ENCODE measurements at regions not wholly inside any gene's neighbourhood (a gene's known extent, or its start where the extent isn't known, plus 50 kb on each side); places are given as distances from the start of the nearest gene placed in this dataset.

- no peak for TF ChIP-seq CTCF (IDR thresholded peaks at IDR 0.05; ENCODE audit: unreplicated experiment)
- Mint-ChIP-seq H3K4me1 (ENCODE audit: low read depth) (no peaks in the 10 kb centered on the region), H3K36me3 (ENCODE audit: insufficient read depth) (peaks cover 2% of the 10 kb centered on the region), H3K27me3 (peaks cover 3% of the 10 kb centered on the region), H3K9me3 (ENCODE audit: low read depth) (peaks cover 3% of the 10 kb centered on the region), H3K27ac (no peak overlapping the region), H3K4me3 (ENCODE audit: low read depth) (no peak overlapping the region)
- DNase-seq (ENCODE audit: low spot score, unreplicated experiment): no peak
These were observed 69.5 kb downstream of the CCR1 start for GRCh38 chr3:46138581-46138980.

- no peaks in the 10 kb centered on the region for H3K4me1 Mint-ChIP-seq (ENCODE audit: low read depth)
These were observed 72.6 kb downstream of the CCR1 start for GRCh38 chr3:46135475-46135874.

GRCh38 chr3:46133285-46133684 is 74.8 kb downstream of the CCR1 start:
- TF ChIP-seq CTCF (IDR thresholded peaks at IDR 0.05; ENCODE audit: unreplicated experiment): no peak
- Mint-ChIP-seq H3K4me1 (ENCODE audit: low read depth) (no peaks in the 10 kb centered on the region), H3K27ac (no peak overlapping the region), H3K9me3 (ENCODE audit: low read depth) (no peaks in the 10 kb centered on the region), H3K27me3 (peaks cover 7% of the 10 kb centered on the region), H3K4me3 (ENCODE audit: low read depth) (no peak overlapping the region), H3K36me3 (ENCODE audit: insufficient read depth) (no peaks in the 10 kb centered on the region)
- no peak for DNase-seq (ENCODE audit: low spot score, unreplicated experiment)

More at GRCh38 chr3:46135475-46135874, 72.6 kb downstream of the CCR1 start:
- Mint-ChIP-seq H3K4me3 (ENCODE audit: low read depth) (no peak overlapping the region), H3K27me3 (peaks cover 3% of the 10 kb centered on the region), H3K9me3 (ENCODE audit: low read depth) (no peaks in the 10 kb centered on the region), H3K27ac (no peak overlapping the region), H3K36me3 (ENCODE audit: insufficient read depth) (no peaks in the 10 kb centered on the region)
- no peak for TF ChIP-seq CTCF (IDR thresholded peaks at IDR 0.05; ENCODE audit: unreplicated experiment)
- DNase-seq (ENCODE audit: low spot score, unreplicated experiment): no peak

- Mint-ChIP-seq H3K27me3 (peaks cover 7% of the 10 kb centered on the region), H3K9me3 (ENCODE audit: low read depth) (no peaks in the 10 kb centered on the region), H3K36me3 (ENCODE audit: insufficient read depth) (no peaks in the 10 kb centered on the region), H3K4me3 (ENCODE audit: low read depth) (no peak overlapping the region), H3K27ac (no peak overlapping the region), H3K4me1 (ENCODE audit: low read depth) (no peaks in the 10 kb centered on the region)
- DNase-seq (ENCODE audit: low spot score, unreplicated experiment): no peak
- no peak for TF ChIP-seq CTCF (IDR thresholded peaks at IDR 0.05; ENCODE audit: unreplicated experiment)
These were observed 75.5 kb downstream of the CCR1 start for GRCh38 chr3:46132565-46132964.

GRCh38 chr3:46131884-46132450 is 76.1 kb downstream of the CCR1 start:
- no peak for TF ChIP-seq CTCF (IDR thresholded peaks at IDR 0.05; ENCODE audit: unreplicated experiment)
- Mint-ChIP-seq H3K4me1 (ENCODE audit: low read depth) (no peaks in the 10 kb centered on the region), H3K36me3 (ENCODE audit: insufficient read depth) (no peaks in the 10 kb centered on the region), H3K9me3 (ENCODE audit: low read depth) (no peaks in the 10 kb centered on the region), H3K27ac (no peak overlapping the region), H3K4me3 (ENCODE audit: low read depth) (no peak overlapping the region), H3K27me3 (peaks cover 7% of the 10 kb centered on the region)
- no peak for DNase-seq (ENCODE audit: low spot score, unreplicated experiment)

Measured in progenitor cell of endocrine pancreas (in vitro differentiated cells).